Pancreas (tissue), 10 donors: ENCODE measurements at regions not wholly inside any gene's neighbourhood (a gene's known extent, or its start where the extent isn't known, plus 50 kb on each side); places are given as distances from the start of the nearest gene placed in this dataset.
A peak's percentile ranks its signal among the peaks of the same experiment; 100 is the strongest.

Source experiments
- ATAC-seq, 4 donors: fragments of 200-7000 bp; cut with Tn5 transposase; one replicate each; pipeline versions ENCODE4 v1.8.0 to v1.9.1; 2020; ENCODE audit warnings: mild to moderate bottlenecking in 4 of 4, moderate library complexity in 4 of 4
- DNase-seq, 6 donors: peaks; one replicate each; pipeline ENCODE4 v3.0.0-alpha.2; 2020
- FAIRE-seq: peaks from 2 replicates; lab custom pipeline; 2012; peaks lifted over from hg19 to GRCh38; lab: Jason Lieb, UNC
- H3K27ac ChIP-seq, 4 donors: fragments of 200-600 bp; sonication (generic); 1 replicate in 3 of 4; 2 replicates in 1 of 4; pipeline versions ENCODE4 v1.5.0 to v1.8.0; 2020
- H3K27me3 ChIP-seq, 4 donors: fragments of 200-600 bp; one replicate each; pipeline ENCODE4 v1.8.0; 2021
- H3K36me3 ChIP-seq, 3 donors: fragments of 200-600 bp; sonication (generic) in 1 of 3; one replicate each; pipeline versions ENCODE4 v1.5.0 to v1.8.0; 2020 to 2021
- H3K4me1 ChIP-seq, 3 donors: fragments of 200-600 bp; one replicate each; pipeline ENCODE4 v1.8.0; 2021
- H3K4me3 ChIP-seq, 4 donors: fragments of 200-600 bp; sonication (generic) in 2 of 4; one replicate each; pipeline versions ENCODE4 v1.5.0 to v1.8.0; 2020 to 2021
- H3K9me3 ChIP-seq, 4 donors: fragments of 200-600 bp; one replicate each; pipeline ENCODE4 v1.8.0; 2021
- CTCF ChIP-seq, 4 donors: fragments of 200-600 bp; sonication (generic) in 3 of 4; IDR thresholded peaks; one replicate each; pipeline versions ENCODE4 v1.5.0 to v1.8.0; 2021; ENCODE audit warnings: antibody characterized with exemption in 4 of 4
- WGBS, 2 donors: extraction: QIAGEN DNeasy Blood & Tissue Kit; methylation state at CpG; one replicate each; pipeline ENCODE4 v1.1.7; 2013; 5-methylcytosine and 5-hydroxymethylcytosine counted together
- intact Hi-C, 3 donors: fragments of 100-400 bp; cut with DNase I; formaldehyde crosslinking; loops; one replicate each; pipeline versions ENCODE4 v1.11.1 to v1.14.2; 2022
- donor health status: healthy with polysubstance abuse.
- donor health status: DM: no; HTN: no; CAD: no; lungs with moderate emphysema.
- donor health status: DM: no; HTN: no; CAD: no.
- donor health status: control.
- donor health status: control.
- donor health status: Bipolar disorder and iron deficiency.
- donor health status: DM: yes; HTN: yes; CAD: no.
- donor health status: DM: no; HTN: no; CAD: no.
- donor health status: DM: no; HTN: no; CAD: no.
- donor health status: DM: yes; HTN: yes; CAD: no.

GRCh38 chr12:105555556-105556295, 225.2 kb downstream of the C12orf75 start:
- intact Hi-C loops, result no loop called here
- H3K36me3 ChIP-seq, result no peaks in the 10 kb centered on the region
- no peaks in the 10 kb centered on the region for H3K9me3 ChIP-seq
- FAIRE-seq (no peak), ATAC-seq (peak; percentile 71 to 95 (median 82)), DNase-seq (peak in 5 of 6 donors; percentile 16 to 62 (median 34))
- no peak overlapping the region for H3K4me3 ChIP-seq
- H3K27me3 ChIP-seq, result no peaks in the 10 kb centered on the region
- WGBS, 2 donors, result 56 to 60% methylated on average over 10 of the region's 10 CpGs
- no peak for TF ChIP-seq CTCF (IDR thresholded peaks at IDR 0.05)
- no peak overlapping the region for H3K27ac ChIP-seq
- peaks cover 0 to 6% (median 4%) of the 10 kb centered on the region in 3 donors for H3K4me1 ChIP-seq

GRCh38 chr12:105559310-105559709, 228.8 kb downstream of the C12orf75 start:
- WGBS, 2 donors, result 81 to 89% methylated on average over 6 of the region's 6 CpGs
- H3K27me3 ChIP-seq, result no peaks in the 10 kb centered on the region
- no peak for ATAC-seq
- no peak overlapping the region for H3K27ac ChIP-seq
- no peaks in the 10 kb centered on the region for H3K36me3 ChIP-seq
- intact Hi-C loops, result no loop called here
- TF ChIP-seq CTCF (IDR thresholded peaks at IDR 0.05), result no peak
- H3K4me3 ChIP-seq, result no peak overlapping the region
- DNase-seq, result no peak
- no peak for FAIRE-seq
- H3K4me1 ChIP-seq, result peaks cover 0 to 6% (median 4%) of the 10 kb centered on the region in 3 donors
- H3K9me3 ChIP-seq, result no peaks in the 10 kb centered on the region

GRCh38 chr12:105561546-105562198, 231.2 kb downstream of the C12orf75 start:
- ATAC-seq, result peak in 3 of 4 donors; percentile 21 to 27 (median 26)
- Histone ChIP-seq H3K27me3 (no peaks in the 10 kb centered on the region), H3K36me3 (no peaks in the 10 kb centered on the region), H3K4me1 (no peaks in the 10 kb centered on the region), H3K9me3 (no peaks in the 10 kb centered on the region), H3K27ac (peak overlapping the region in 1 of 4 donors; percentile 19), H3K4me3 (no peak overlapping the region)
- intact Hi-C loops, result no loop called here
- no peak for DNase-seq
- WGBS, 2 donors, result 55 to 58% methylated on average over 7 of the region's 7 CpGs
- FAIRE-seq, result no peak
- TF ChIP-seq CTCF (IDR thresholded peaks at IDR 0.05), result no peak

DNA sequence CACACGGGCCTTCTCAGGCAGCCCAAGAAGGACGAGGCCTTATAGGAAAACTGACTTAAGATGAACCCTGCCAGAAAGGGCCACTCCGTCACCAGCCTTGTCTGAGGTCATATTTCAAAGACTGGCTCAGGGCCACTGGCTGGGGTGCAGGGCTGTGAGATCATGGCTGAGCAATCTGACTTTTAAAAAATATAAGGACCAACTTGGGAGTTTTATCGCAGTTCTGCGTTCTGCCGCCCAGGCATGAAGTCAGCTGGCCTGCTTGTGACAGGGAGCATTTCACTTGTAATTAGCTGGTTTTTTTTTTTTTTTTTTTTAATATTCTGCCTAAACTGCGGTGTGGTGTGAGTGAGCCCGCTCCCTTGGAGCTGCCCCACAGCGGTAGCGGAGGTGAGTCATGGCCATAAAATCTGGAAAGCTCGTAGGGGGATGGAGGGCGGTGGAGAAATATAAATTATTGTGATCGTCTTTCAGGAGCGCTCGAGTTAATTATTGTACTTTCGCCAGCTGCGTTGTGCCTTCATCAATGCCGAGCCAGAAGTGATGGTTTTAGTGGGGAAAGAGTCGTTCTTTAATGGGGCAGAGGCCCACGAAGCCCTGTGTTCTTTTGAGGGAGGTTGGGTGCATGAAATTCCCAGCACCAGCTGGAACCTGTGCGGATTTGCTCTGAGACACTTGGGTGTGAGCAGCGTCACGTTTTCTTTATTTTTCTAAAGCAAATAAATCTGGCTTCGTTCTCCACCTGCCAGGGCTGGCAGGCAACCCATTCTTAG, 231.9 kb downstream of the C12orf75 start:
- Histone ChIP-seq H3K4me1 (no peaks in the 10 kb centered on the region), H3K27ac (peak overlapping the region in 1 of 4 donors; percentile 19), H3K4me3 (no peak overlapping the region), H3K36me3 (no peaks in the 10 kb centered on the region), H3K9me3 (no peaks in the 10 kb centered on the region), H3K27me3 (no peaks in the 10 kb centered on the region)
- FAIRE-seq (no peak), DNase-seq (peak in 1 of 6 donors; percentile 11), ATAC-seq (peak in 3 of 4 donors; percentile 46 to 67 (median 48))
- WGBS, 2 donors, result 55 to 58% methylated on average over 24 of the region's 24 CpGs
- intact Hi-C loops, result no loop called here
- TF ChIP-seq CTCF (IDR thresholded peaks at IDR 0.05), result no peak
